HEK293T (cell line): ENCODE measurements at regions not wholly inside any gene's neighbourhood (a gene's known extent, or its start where the extent isn't known, plus 50 kb on each side); places are given as distances from the start of the nearest gene placed in this dataset.
"Not testable (repeated sequence)": the region's sequence is repeated elsewhere in the genome, so short reads cannot be mapped to it uniquely, and the experiment has no call there.

ENCODE experiments used
- CTCF ChIA-PET: fragments of 350-600 bp; formaldehyde crosslinking; extraction: SDS; loops from one replicate; lab custom pipeline; 2021; ENCODE audit warnings: antibody characterized with exemption, inconsistent platforms; lab: Yijun Ruan, JAX
- POLR2A ChIA-PET: fragments of 350-600 bp; formaldehyde crosslinking; extraction: SDS; loops from one replicate; lab custom pipeline; 2020; ENCODE audit warnings: antibody characterized with exemption, inconsistent platforms; lab: Yijun Ruan, JAX
- DNase-seq: peaks from one replicate; pipeline ENCODE4 v3.0.0; 2012; ENCODE audit warnings: mixed read lengths; ENCODE audit errors: extremely low spot score
- ARNT ChIP-seq: fragments of 450-650 bp; IDR thresholded peaks from 2 replicates; pipeline ENCODE4 v1.6.1; 2017; ENCODE audit warnings: mild to moderate bottlenecking
- BHLHE40 ChIP-seq: fragments of 450-650 bp; IDR thresholded peaks from 2 replicates; pipeline ENCODE4 v1.6.1; 2016; ENCODE audit warnings: mild to moderate bottlenecking, moderate library complexity, borderline replicate concordance
- CTBP1 ChIP-seq: fragments of 450-650 bp; IDR thresholded peaks from 2 replicates; pipeline ENCODE4 v1.6.1; 2016; ENCODE audit warnings: borderline replicate concordance
- ELF4 ChIP-seq: fragments of 450-650 bp; IDR thresholded peaks from 2 replicates; pipeline ENCODE4 v1.6.1; 2017; ENCODE audit warnings: antibody characterized with exemption
- FOXA1 ChIP-seq: fragments of 450-650 bp; IDR thresholded peaks from 2 replicates; pipeline ENCODE4 v1.6.1; 2016; ENCODE audit warnings: mild to moderate bottlenecking
- FOXK2 ChIP-seq: fragments of 450-650 bp; IDR thresholded peaks from 2 replicates; pipeline ENCODE4 v1.6.1; 2016; ENCODE audit warnings: mild to moderate bottlenecking
- FOXM1 ChIP-seq: fragments of 450-650 bp; IDR thresholded peaks from 2 replicates; pipeline ENCODE4 v1.6.1; 2017; ENCODE audit warnings: mild to moderate bottlenecking, borderline replicate concordance
- HDGF ChIP-seq: fragments of 450-650 bp; IDR thresholded peaks from 2 replicates; pipeline ENCODE4 v1.6.1; 2017; ENCODE audit warnings: antibody characterized with exemption, borderline replicate concordance
- L3MBTL2 ChIP-seq: fragments of 450-650 bp; conservative IDR thresholded peaks from 2 replicates; pipeline ENCODE4 v1.6.1; 2016; ENCODE audit warnings: mild to moderate bottlenecking
- LEF1 ChIP-seq: fragments of 450-650 bp; IDR thresholded peaks from 2 replicates; pipeline ENCODE4 v1.6.1; 2017; ENCODE audit warnings: mild to moderate bottlenecking, borderline replicate concordance
- NFRKB ChIP-seq: fragments of 450-650 bp; IDR thresholded peaks from 2 replicates; pipeline ENCODE4 v1.6.1; 2016; ENCODE audit warnings: mild to moderate bottlenecking, moderate library complexity
- SP1 ChIP-seq: fragments of 450-650 bp; IDR thresholded peaks from 2 replicates; pipeline ENCODE4 v1.6.1; 2017
- SUZ12 ChIP-seq: fragments of 450-650 bp; IDR thresholded peaks from 2 replicates; pipeline ENCODE4 v1.6.1; 2016; ENCODE audit warnings: mild to moderate bottlenecking
- TARDBP ChIP-seq: fragments of 450-650 bp; IDR thresholded peaks from 2 replicates; pipeline ENCODE4 v1.6.1; 2016
- ZNF384 ChIP-seq: fragments of 450-650 bp; IDR thresholded peaks from 2 replicates; pipeline ENCODE4 v1.6.1; 2016
- TF ChIP-seq, protein P1 (sequence below): fragments of 450-650 bp; IDR thresholded peaks from 2 replicates; pipeline ENCODE4 v1.6.1; 2016

DNA sequence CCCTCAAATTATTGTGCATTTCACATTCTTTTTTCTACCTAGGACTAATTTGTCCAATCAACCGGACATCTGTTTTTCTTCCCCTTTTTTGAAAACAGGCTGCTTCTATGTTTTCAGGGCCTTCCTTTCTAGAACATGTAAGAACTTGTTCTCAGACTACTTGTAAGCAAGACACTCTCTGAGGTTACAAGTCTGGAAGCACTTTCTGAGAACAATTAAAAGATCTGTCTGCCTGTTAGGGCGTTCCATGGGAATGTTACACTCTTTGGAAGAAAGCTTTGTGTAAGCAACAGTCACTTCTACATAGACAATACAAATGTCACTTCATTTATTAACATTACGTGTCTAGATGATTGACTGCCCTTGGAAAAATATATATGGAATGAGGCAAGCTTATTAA, 50.9 kb upstream of the HSPB3 start:
- TF ChIP-seq TARDBP (no peak), FOXK2 (no peak)
- TF ChIP-seq, protein P1, sequence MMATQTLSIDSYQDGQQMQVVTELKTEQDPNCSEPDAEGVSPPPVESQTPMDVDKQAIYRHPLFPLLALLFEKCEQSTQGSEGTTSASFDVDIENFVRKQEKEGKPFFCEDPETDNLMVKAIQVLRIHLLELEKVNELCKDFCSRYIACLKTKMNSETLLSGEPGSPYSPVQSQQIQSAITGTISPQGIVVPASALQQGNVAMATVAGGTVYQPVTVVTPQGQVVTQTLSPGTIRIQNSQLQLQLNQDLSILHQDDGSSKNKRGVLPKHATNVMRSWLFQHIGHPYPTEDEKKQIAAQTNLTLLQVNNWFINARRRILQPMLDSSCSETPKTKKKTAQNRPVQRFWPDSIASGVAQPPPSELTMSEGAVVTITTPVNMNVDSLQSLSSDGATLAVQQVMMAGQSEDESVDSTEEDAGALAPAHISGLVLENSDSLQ = peak; percentile 54
- no peak for DNase-seq
- ChIA-PET CTCF (interaction anchor here (1.0 kb wide), 1 partner anchor 8 kb away, joined by 3 read pairs; no protein-coding TSS in a partner anchor), POLR2A (no interaction called here)

DNA sequence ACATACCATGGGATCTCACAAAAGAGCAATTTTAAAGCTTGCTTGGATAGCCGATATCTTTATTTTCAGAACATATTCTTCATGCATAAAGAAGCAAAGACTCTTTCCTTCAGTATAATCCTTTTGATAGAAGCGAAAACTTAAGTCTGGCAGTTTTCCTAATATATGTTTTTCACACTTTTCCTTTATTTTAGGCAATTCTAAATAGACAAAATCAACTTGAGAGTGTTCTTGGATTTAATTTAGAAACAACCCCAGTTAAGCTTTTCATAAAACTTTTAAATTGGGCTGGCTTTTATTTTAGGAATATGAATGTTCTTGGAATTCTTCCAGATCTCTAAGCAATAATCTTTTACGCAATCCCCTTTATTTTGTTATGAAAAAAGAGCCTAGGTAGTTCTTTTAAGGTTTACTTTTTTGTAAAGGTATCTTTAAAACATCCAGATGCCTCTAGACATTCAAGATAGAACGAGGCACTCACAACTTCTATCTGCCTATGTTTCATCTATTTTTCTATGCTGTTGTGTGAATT, 51.5 kb upstream of the HSPB3 start:
- TF ChIP-seq SUZ12 (no peak), FOXM1 (no peak), NFRKB (no peak), L3MBTL2 (no peak), FOXA1 (no peak), TARDBP (no peak), LEF1 (no peak), ARNT (no peak), SP1 (no peak), BHLHE40 (no peak), CTBP1 (no peak), FOXK2 (no peak), HDGF (no peak), ZNF384 (no peak), ELF4 (no peak)
- TF ChIP-seq, protein P1 = no peak
- ChIA-PET POLR2A (interaction anchor here (1.2 kb wide), 1 partner anchor 94 kb away, joined by 4 read pairs; the partner anchor contains the start of gene ARL15), CTCF (interaction anchor here (0.7 to 1.0 kb wide), 3 partner anchors 9 to 565 kb away, joined by 3 to 4 read pairs (median 3); no protein-coding TSS in a partner anchor)
- no peak for DNase-seq

DNA sequence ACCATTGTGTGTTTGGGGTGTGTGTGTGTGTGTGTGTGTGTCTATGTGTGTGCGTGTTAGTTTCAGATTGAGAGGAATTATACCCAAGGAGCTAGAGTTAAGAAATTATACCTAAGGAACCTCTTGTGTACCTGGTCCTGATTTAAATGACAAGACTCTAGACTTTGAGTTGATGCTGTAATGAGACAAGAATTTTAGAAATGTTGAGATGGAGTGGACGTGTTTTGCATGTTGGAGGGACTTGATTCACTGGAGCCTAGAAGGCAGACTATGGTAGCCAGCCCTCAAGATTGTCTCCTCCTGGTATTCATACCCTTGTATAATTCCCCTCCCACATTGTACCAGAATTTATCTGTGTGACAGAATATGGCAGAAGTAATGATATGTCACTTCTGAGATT, 52.4 kb upstream of the HSPB3 start:
- ChIA-PET POLR2A (interaction anchor here (1.0 to 1.2 kb wide), 2 partner anchors 15 to 93 kb away, joined by 3 to 4 read pairs; partner anchors contain the start of gene ARL15), CTCF (interaction anchor here (1.3 kb wide), 1 partner anchor 16 kb away, joined by 4 read pairs; no protein-coding TSS in a partner anchor)
- no peak for DNase-seq
- no peak for TF ChIP-seq CTBP1
- TF ChIP-seq ZNF384 = no peak
- no peak for TF ChIP-seq FOXK2
- TF ChIP-seq TARDBP = no peak
- TF ChIP-seq L3MBTL2 = no peak
- no peak for TF ChIP-seq BHLHE40
- TF ChIP-seq HDGF = no peak
- no peak for TF ChIP-seq ELF4
- TF ChIP-seq FOXM1 = no peak
- TF ChIP-seq NFRKB = no peak
- no peak for TF ChIP-seq SP1
- no peak for TF ChIP-seq LEF1
- no peak for TF ChIP-seq SUZ12
- TF ChIP-seq, protein P1 = no peak
- no peak for TF ChIP-seq FOXA1
- TF ChIP-seq ARNT = no peak

DNA sequence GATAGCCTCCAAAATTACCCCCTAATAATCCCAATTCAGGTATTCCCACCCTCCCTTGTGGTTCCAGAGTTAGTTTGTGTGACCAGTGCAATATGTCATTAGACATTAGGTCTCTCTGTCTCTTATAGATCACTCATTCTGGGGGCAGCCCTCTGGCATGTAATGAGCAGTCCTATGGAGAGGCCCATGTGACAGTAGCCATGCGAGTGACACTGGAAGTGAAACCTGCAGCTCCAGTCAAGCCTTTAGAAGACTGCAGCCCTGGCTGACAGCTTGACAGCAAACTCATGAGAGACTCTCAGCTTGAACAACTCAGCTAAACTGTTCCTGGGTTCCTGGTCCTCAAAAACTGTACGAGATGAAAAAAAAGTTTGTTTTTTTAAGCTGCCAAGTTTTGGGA, 54.0 kb upstream of the HSPB3 start:
- CTCF ChIA-PET = no interaction called here
- POLR2A ChIA-PET = interaction anchor here (1.8 kb wide), 1 partner anchor 91 kb away, joined by 5 read pairs; the partner anchor contains the start of gene ARL15
- TF ChIP-seq HDGF (no peak), ELF4 (no peak), BHLHE40 (no peak), L3MBTL2 (no peak), SUZ12 (no peak), FOXA1 (no peak), LEF1 (no peak), ARNT (no peak), CTBP1 (no peak), ZNF384 (no peak), NFRKB (no peak), FOXK2 (no peak), FOXM1 (no peak), TARDBP (no peak), SP1 (no peak)
- TF ChIP-seq, protein P1 = no peak
- no peak for DNase-seq

DNA sequence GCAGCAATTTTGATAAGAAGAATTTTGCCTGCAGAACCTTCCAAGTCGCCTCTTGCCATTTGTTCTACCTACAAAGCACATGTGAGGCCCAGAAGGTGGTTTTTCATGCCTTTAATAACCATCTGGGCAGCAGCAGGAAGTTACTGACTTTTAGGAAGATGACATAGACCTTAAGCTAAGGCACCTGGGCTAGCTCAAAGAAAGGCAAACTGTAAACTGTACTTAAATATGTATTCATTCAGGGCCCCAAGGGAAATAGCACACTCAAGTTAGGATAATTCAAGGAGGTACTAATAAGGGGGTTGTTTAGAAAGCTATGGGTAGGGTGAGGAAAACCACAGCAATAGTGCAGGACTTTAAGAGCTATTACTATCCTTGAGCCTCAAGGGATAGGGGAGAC, 57.3 kb upstream of the HSPB3 start:
- POLR2A ChIA-PET = interaction anchor here (1.2 kb wide), 1 partner anchor 88 kb away, joined by 4 read pairs; the partner anchor contains the start of gene ARL15
- no peak for DNase-seq
- no peak for TF ChIP-seq ZNF384
- CTCF ChIA-PET = no interaction called here

DNA sequence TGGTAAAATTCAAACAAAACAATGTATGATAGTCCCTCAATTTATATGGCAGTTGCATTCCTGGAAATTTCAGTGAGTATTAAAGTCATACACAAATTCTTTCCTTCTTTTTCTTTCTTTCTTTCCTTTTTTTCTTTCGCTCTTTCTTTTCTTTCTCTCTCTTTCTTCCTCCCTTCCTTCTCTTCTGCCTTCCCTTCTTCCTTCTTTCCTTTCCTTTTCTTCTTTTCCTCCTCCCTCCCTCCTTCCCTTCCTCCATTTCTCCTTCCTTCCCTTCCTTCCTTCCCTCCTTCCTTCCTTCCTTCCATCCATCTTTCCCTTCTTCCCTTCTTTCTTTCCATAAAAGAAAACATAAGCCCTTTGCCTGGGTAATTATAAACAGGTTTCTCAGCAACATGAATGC, 58.1 kb upstream of the HSPB3 start:
- ChIA-PET POLR2A (no interaction called here), CTCF (no interaction called here)
- DNase-seq = no peak
- TF ChIP-seq CTBP1 = no peak
- TF ChIP-seq ELF4 = no peak

DNA sequence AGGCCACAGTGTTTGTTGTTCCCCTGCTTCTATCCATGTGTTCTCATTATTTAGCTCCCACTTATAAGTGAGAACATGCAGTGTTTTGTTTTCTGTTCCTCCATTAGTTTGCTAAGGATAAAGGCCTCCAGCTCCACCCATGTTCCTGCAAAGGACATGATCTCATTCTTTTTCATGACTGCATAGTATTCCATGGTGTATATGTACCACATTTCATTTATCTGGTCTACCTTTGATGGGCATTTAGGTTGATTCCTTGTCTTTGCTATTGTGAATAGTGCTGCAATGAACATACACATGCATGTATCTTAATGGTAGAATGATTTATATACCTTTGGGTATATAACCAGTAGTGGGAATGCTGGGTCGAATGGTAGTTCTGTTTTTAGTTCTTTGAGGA, 62.5 kb upstream of the HSPB3 start:
- DNase-seq = not testable (repeated sequence)

More for the DNA sequence above, 62.5 kb upstream of the HSPB3 start:
- POLR2A ChIA-PET = interaction anchor here (1.0 kb wide), 1 partner anchor 784 kb away, joined by 3 read pairs; no protein-coding TSS in a partner anchor
- CTCF ChIA-PET = interaction anchor here (0.5 kb wide), 1 partner anchor 96 kb away, joined by 6 read pairs; no protein-coding TSS in a partner anchor
